Heart right ventricle (tissue), 16 donors: ENCODE measurements at regions not wholly inside any gene's neighbourhood (a gene's known extent, or its start where the extent isn't known, plus 50 kb on each side); places are given as distances from the start of the nearest gene placed in this dataset.

Experiments used
- ATAC-seq, 8 donors: fragments of 200-7000 bp; cut with Tn5 transposase; one replicate each; pipeline ENCODE4 v1.9.1; 2020; ENCODE audit warnings: mild to moderate bottlenecking in 8 of 8, moderate library complexity in 8 of 8, moderate number of reproducible peaks in 1 of 8
- DNase-seq, 2 donors: peaks; one replicate each; pipeline ENCODE4 v3.0.0-alpha.2; 2020
- H3K27ac ChIP-seq, 10 donors: fragments of 200-600 bp; sonication (generic) in 2 of 10; one replicate each; pipeline versions ENCODE4 v1.5.0 to v1.8.0; 2020 to 2022; ENCODE audit warnings: mild to moderate bottlenecking in 3 of 10
- H3K27me3 ChIP-seq, 7 donors: fragments of 200-600 bp; one replicate each; pipeline ENCODE4 v1.8.0; 2021 to 2022; ENCODE audit warnings: mild to moderate bottlenecking in 2 of 7
- H3K36me3 ChIP-seq, 9 donors: fragments of 200-600 bp; sonication (generic) in 1 of 9; one replicate each; pipeline versions ENCODE4 v1.5.0 to v1.8.0; 2020 to 2022; ENCODE audit warnings: mild to moderate bottlenecking in 2 of 9
- H3K4me1 ChIP-seq, 9 donors: fragments of 200-600 bp; sonication (generic) in 1 of 9; one replicate each; pipeline versions ENCODE4 v1.5.0 to v1.8.0; 2020 to 2022; ENCODE audit warnings: mild to moderate bottlenecking in 4 of 9
- H3K4me3 ChIP-seq, 10 donors: fragments of 200-600 bp; sonication (generic) in 2 of 10; one replicate each; pipeline versions ENCODE4 v1.5.0 to v1.8.0; 2020 to 2022; ENCODE audit warnings: mild to moderate bottlenecking in 7 of 10, moderate library complexity in 2 of 10
- H3K9me3 ChIP-seq, 11 donors: fragments of 200-600 bp in 10 of 11; sonication (generic) in 2 of 11; one replicate each; pipeline versions ENCODE4 v1.5.0 to v1.8.0; 2013 to 2022; ENCODE audit warnings: mild to moderate bottlenecking in 2 of 11, control low read depth in 1 of 11, moderate library complexity in 1 of 11
- CTCF ChIP-seq, 9 donors: fragments of 200-600 bp; sonication (generic) in 2 of 9; IDR thresholded peaks; one replicate each; pipeline versions ENCODE4 v1.5.0 to v1.8.0; 2021 to 2022; ENCODE audit warnings: antibody characterized with exemption in 9 of 9, mild to moderate bottlenecking in 5 of 9, moderate library complexity in 1 of 9
- WGBS, 2 donors: extraction: QIAGEN DNeasy Blood & Tissue Kit; methylation state at CpG; one replicate each; pipeline ENCODE4 v1.1.7; 2013; ENCODE audit warnings: inconsistent platforms in 1 of 2; 5-methylcytosine and 5-hydroxymethylcytosine counted together
- intact Hi-C, 10 donors: fragments of 100-400 bp; cut with DNase I; formaldehyde crosslinking; loops; one replicate each; pipeline versions ENCODE4 v1.11.1 to v1.14.2; 2022
- donor health status: Arrhythmogenic right ventricular cardiomyopathy.
- donor health status: ischemic (EF 13 %, LVEDD 7.1; RV severe dilation, severe dysfunction).
- donor health status: healthy with polysubstance abuse.
- donor health status: DM: no; HTN: yes; CAD: no.
- donor health status: DM: no; HTN: no; CAD: no.
- donor health status: ischemic (EF 25% LVEDD 6.9; RV normal size, moderate dysfunction).
- donor health status: ischemic (EF 25% LVEDD 5.7; RV mildly dilated, moderate dysfunction).
- donor health status: healthy.
- donor health status: DM: yes; HTN: yes; CAD: no.
- donor health status: Ischemic cardiomyopathy.
- donor health status: ischemic (EF 35%, LVEDD 5.7; RV mildly dilated, moderate dysfunction).
- donor health status: nonischemic (EF 11% LVEDD 7.7; RV severe dilation, severe dysfunction).
- donor health status: DM: yes; HTN: yes; CAD: no.
- donor health status: PGD.
- donor health status: ischemic (EF 29% LVEDD 5.4; RV normal size, mild dysfunction).
- donor health status: nonischemic (EF 23%, LVEDD 6.1; RV moderate dilation, normal function).

GRCh38 chr18:77619525-77619924, 369.9 kb downstream of the GALR1 start:
- intact Hi-C loops, result no loop called here
- ATAC-seq, result peak in 5 of 8 donors; percentile 46 to 52 (median 52)

GRCh38 chr18:77622009-77622692, 372.5 kb downstream of the GALR1 start:
- Histone ChIP-seq H3K27me3 (no peaks in the 10 kb centered on the region), H3K9me3 (no peaks in the 10 kb centered on the region), H3K4me1 (peaks cover 0 to 4% (median 0%) of the 10 kb centered on the region in 9 donors), H3K27ac (peak overlapping the region in 1 of 10 donors; percentile 0), H3K4me3 (no peak overlapping the region), H3K36me3 (no peaks in the 10 kb centered on the region)
- 55 to 64% methylated on average over 8 of the region's 8 CpGs for WGBS, 2 donors
- ATAC-seq (no peak), DNase-seq (peak in 1 of 2 donors; percentile 25)
- intact Hi-C loops, result no loop called here
- no peak for TF ChIP-seq CTCF (IDR thresholded peaks at IDR 0.05)

More at GRCh38 chr18:77619525-77619924, 369.9 kb downstream of the GALR1 start:
- no peak for DNase-seq
- TF ChIP-seq CTCF (IDR thresholded peaks at IDR 0.05), result no peak
- no peaks in the 10 kb centered on the region for H3K9me3 ChIP-seq
- peaks cover 0 to 4% (median 0%) of the 10 kb centered on the region in 9 donors for H3K4me1 ChIP-seq
- H3K4me3 ChIP-seq, result no peak overlapping the region
- no peaks in the 10 kb centered on the region for H3K27me3 ChIP-seq
- peak overlapping the region in 2 of 10 donors; percentile 53 to 60 for H3K27ac ChIP-seq
- no peaks in the 10 kb centered on the region for H3K36me3 ChIP-seq

- Histone ChIP-seq H3K9me3 (peaks cover 0 to 12% (median 0%) of the 10 kb centered on the region in 11 donors), H3K4me3 (no peak overlapping the region), H3K27me3 (no peaks in the 10 kb centered on the region), H3K27ac (no peak overlapping the region), H3K36me3 (no peaks in the 10 kb centered on the region), H3K4me1 (peaks cover 0 to 5% (median 0%) of the 10 kb centered on the region in 9 donors)
- WGBS, 2 donors, result 75 to 81% methylated on average over 8 of the region's 8 CpGs
- intact Hi-C loops, result no loop called here
- DNase-seq (no peak), ATAC-seq (no peak)
- TF ChIP-seq CTCF (IDR thresholded peaks at IDR 0.05), result no peak
Observed at GRCh38 chr18:77632758-77633157, 383.1 kb downstream of the GALR1 start.

GRCh38 chr18:77634494-77634893, 384.8 kb downstream of the GALR1 start:
- DNase-seq, result no peak
- peaks cover 0 to 5% (median 0%) of the 10 kb centered on the region in 9 donors for H3K4me1 ChIP-seq
- no peak overlapping the region for H3K4me3 ChIP-seq
- no peak for ATAC-seq
- H3K27ac ChIP-seq, result no peak overlapping the region
- H3K36me3 ChIP-seq, result no peaks in the 10 kb centered on the region
- TF ChIP-seq CTCF (IDR thresholded peaks at IDR 0.05), result no peak
- intact Hi-C loops, result no loop called here
- peaks cover 0 to 12% (median 0%) of the 10 kb centered on the region in 11 donors for H3K9me3 ChIP-seq
- WGBS, 2 donors, result 65% methylated on average over 7 of the region's 7 CpGs
- H3K27me3 ChIP-seq, result no peaks in the 10 kb centered on the region
